Amniotic epithelial cell (primary cell): ENCODE measurements at regions not wholly inside any gene's neighbourhood (a gene's known extent, or its start where the extent isn't known, plus 50 kb on each side); places are given as distances from the start of the nearest gene placed in this dataset.

Source experiments
- DNase-seq: peaks from one replicate; pipeline ENCODE4 v3.0.0-alpha.2; 2010; ENCODE audit warnings: low read depth

GRCh38 chr15:77821188-77821958 is 188.7 kb upstream of the LINGO1 start:
- peak; percentile 44 for DNase-seq

GRCh38 chr15:77819851-77820728 is 187.4 kb upstream of the LINGO1 start:
- DNase-seq, result no peak

GRCh38 chr15:77819048-77819850 is 186.5 kb upstream of the LINGO1 start:
- no peak for DNase-seq

GRCh38 chr15:77818484-77819047 is 185.9 kb upstream of the LINGO1 start:
- no peak for DNase-seq

- no peak for DNase-seq
These were observed 184.7 kb upstream of the LINGO1 start for GRCh38 chr15:77817434-77817833.

- no peak for DNase-seq
These were observed 184.3 kb upstream of the LINGO1 start for GRCh38 chr15:77816983-77817382.

GRCh38 chr15:77815015-77815414 is 182.3 kb upstream of the LINGO1 start:
- DNase-seq, result no peak

GRCh38 chr15:77812664-77813063 is 180.0 kb upstream of the LINGO1 start:
- no peak for DNase-seq

GRCh38 chr15:77811270-77811669 is 178.6 kb upstream of the LINGO1 start:
- no peak for DNase-seq

- DNase-seq, result no peak
These were observed 177.4 kb upstream of the LINGO1 start for GRCh38 chr15:77810130-77810571.

GRCh38 chr15:77808581-77809177 is 176.0 kb upstream of the LINGO1 start:
- no peak for DNase-seq

- no peak for DNase-seq
These were observed 175.4 kb upstream of the LINGO1 start for GRCh38 chr15:77808075-77808474.

- no peak for DNase-seq
These were observed 174.9 kb upstream of the LINGO1 start for GRCh38 chr15:77807611-77808010.

- DNase-seq, result no peak
These were observed 174.4 kb upstream of the LINGO1 start for GRCh38 chr15:77807115-77807514.

- no peak for DNase-seq
These were observed 171.5 kb upstream of the LINGO1 start for GRCh38 chr15:77804210-77804609.

GRCh38 chr15:77803487-77803886 is 170.8 kb upstream of the LINGO1 start:
- DNase-seq, result no peak

- no peak for DNase-seq
These were observed 167.6 kb upstream of the LINGO1 start for GRCh38 chr15:77800305-77800704.

- DNase-seq, result no peak
These were observed 166.1 kb upstream of the LINGO1 start for GRCh38 chr15:77798847-77799246.

GRCh38 chr15:77798151-77798835 is 165.6 kb upstream of the LINGO1 start:
- DNase-seq, result no peak

- DNase-seq, result no peak
These were observed 164.6 kb upstream of the LINGO1 start for GRCh38 chr15:77797270-77797669.
